Hepatocyte (in vitro differentiated cells): ENCODE measurements at regions not wholly inside any gene's neighbourhood (a gene's known extent, or its start where the extent isn't known, plus 50 kb on each side); places are given as distances from the start of the nearest gene placed in this dataset.

ENCODE experiments used
- CTCF ChIP-seq: fragments of 200-600 bp; sonication (generic); IDR thresholded peaks from 2 replicates; pipeline ENCODE4 v1.5.1; 2016; ENCODE audit warnings: antibody characterized with exemption, mild to moderate bottlenecking; ENCODE audit not compliant: poor library complexity
- EZH2 ChIP-seq: fragments of 200-600 bp; sonication (generic); IDR thresholded peaks from 2 replicates; pipeline ENCODE4 v1.6.1; 2016; ENCODE audit warnings: antibody characterized with exemption, mild to moderate bottlenecking, borderline replicate concordance
- EZH2phosphoT487 ChIP-seq: fragments of 200-600 bp; sonication (generic); IDR thresholded peaks from one replicate; pipeline ENCODE4 v1.6.1; 2018; ENCODE audit warnings: antibody characterized with exemption, mild to moderate bottlenecking, low read depth, moderate library complexity; ENCODE audit not compliant: unreplicated experiment, severe bottlenecking

- TF ChIP-seq CTCF (no peak), EZH2 (no peak), EZH2phosphoT487 (no peak)
Observed at GRCh38 chr1:54487571-54488050, 60.4 kb upstream of the ACOT11 start.
